ENCODE measurements at regions not wholly inside any gene's neighbourhood (a gene's known extent, or its start where the extent isn't known, plus 50 kb on each side); places are given as distances from the start of the nearest gene placed in this dataset.

DNA sequence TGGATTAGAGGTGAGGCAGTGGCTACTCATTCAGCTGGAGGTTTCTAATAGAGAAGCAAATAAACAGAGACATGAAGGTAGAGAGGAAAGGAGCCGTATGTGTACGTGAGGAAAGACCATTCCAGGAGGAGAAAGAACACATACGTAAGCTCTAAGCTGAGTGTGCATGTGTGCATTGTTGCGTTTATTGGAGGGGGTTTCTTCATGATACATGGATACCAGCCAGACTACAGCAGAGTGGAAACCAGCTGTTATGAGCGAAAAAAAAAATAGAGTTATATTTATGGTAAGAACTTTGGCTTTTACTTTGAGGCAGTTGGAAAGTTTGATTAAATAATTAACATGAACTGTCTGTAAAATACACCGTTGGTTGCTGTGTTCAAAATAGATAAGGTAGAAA is 173.4 kb upstream of the RGS18 start:
- TF ChIP-seq EZH2 (IDR thresholded peaks at IDR 0.05; ENCODE audit: low read length, missing control alignments): no peak
- TF ChIP-seq, protein P1, sequence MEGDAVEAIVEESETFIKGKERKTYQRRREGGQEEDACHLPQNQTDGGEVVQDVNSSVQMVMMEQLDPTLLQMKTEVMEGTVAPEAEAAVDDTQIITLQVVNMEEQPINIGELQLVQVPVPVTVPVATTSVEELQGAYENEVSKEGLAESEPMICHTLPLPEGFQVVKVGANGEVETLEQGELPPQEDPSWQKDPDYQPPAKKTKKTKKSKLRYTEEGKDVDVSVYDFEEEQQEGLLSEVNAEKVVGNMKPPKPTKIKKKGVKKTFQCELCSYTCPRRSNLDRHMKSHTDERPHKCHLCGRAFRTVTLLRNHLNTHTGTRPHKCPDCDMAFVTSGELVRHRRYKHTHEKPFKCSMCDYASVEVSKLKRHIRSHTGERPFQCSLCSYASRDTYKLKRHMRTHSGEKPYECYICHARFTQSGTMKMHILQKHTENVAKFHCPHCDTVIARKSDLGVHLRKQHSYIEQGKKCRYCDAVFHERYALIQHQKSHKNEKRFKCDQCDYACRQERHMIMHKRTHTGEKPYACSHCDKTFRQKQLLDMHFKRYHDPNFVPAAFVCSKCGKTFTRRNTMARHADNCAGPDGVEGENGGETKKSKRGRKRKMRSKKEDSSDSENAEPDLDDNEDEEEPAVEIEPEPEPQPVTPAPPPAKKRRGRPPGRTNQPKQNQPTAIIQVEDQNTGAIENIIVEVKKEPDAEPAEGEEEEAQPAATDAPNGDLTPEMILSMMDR (conservative IDR thresholded peaks at IDR 0.05 in 1 of 2, IDR thresholded peaks at IDR 0.05 in 1 of 2; ENCODE audit: low read depth in 1 of 2, low read length in 2 of 2): no peak

Measured in fibroblast of lung (primary cell).